ENCODE measurements at regions not wholly inside any gene's neighbourhood (a gene's known extent, or its start where the extent isn't known, plus 50 kb on each side); places are given as distances from the start of the nearest gene placed in this dataset.
A peak's percentile ranks its signal among the peaks of the same experiment; 100 is the strongest.

- no peaks in the 10 kb centered on the region for H3K9me3 ChIP-seq (ENCODE audit: control insufficient read depth in 2 of 2, low read length in 2 of 2)
- no peak overlapping the region for H3K4me3 ChIP-seq (ENCODE audit: low read length in 2 of 2)
- H3K9ac ChIP-seq (ENCODE audit: low read depth in 1 of 2, low read length in 2 of 2), result no peak overlapping the region
- H3K27me3 ChIP-seq (ENCODE audit: control insufficient read depth in 2 of 2, insufficient read depth in 2 of 2, low read length in 2 of 2), result no peaks in the 10 kb centered on the region
- H3K36me3 ChIP-seq (ENCODE audit: control insufficient read depth in 2 of 2, insufficient read depth in 2 of 2, low read length in 2 of 2), result no peaks in the 10 kb centered on the region
- H3K4me1 ChIP-seq (ENCODE audit: control insufficient read depth in 2 of 2, insufficient read depth in 2 of 2, low read length in 2 of 2), result no peaks in the 10 kb centered on the region
- H3K27ac ChIP-seq (ENCODE audit: low read depth in 2 of 2, low read length in 2 of 2), result no peak overlapping the region
These were observed 119.6 kb downstream of the MAF start for GRCh38 chr16:79480929-79481328.

GRCh38 chr16:79480056-79480455 lies 120.5 kb downstream of the MAF start:
- Histone ChIP-seq H3K27ac (ENCODE audit: low read depth in 2 of 2, low read length in 2 of 2) (no peak overlapping the region), H3K9ac (ENCODE audit: low read depth in 1 of 2, low read length in 2 of 2) (no peak overlapping the region), H3K36me3 (ENCODE audit: control insufficient read depth in 2 of 2, insufficient read depth in 2 of 2, low read length in 2 of 2) (no peaks in the 10 kb centered on the region), H3K9me3 (ENCODE audit: control insufficient read depth in 2 of 2, low read length in 2 of 2) (no peaks in the 10 kb centered on the region), H3K27me3 (ENCODE audit: control insufficient read depth in 2 of 2, insufficient read depth in 2 of 2, low read length in 2 of 2) (no peaks in the 10 kb centered on the region), H3K4me3 (ENCODE audit: low read length in 2 of 2) (no peak overlapping the region), H3K4me1 (ENCODE audit: control insufficient read depth in 2 of 2, insufficient read depth in 2 of 2, low read length in 2 of 2) (no peaks in the 10 kb centered on the region)

GRCh38 chr16:79476580-79476979 lies 124.0 kb downstream of the MAF start:
- no peaks in the 10 kb centered on the region for H3K27me3 ChIP-seq (ENCODE audit: control insufficient read depth in 2 of 2, insufficient read depth in 2 of 2, low read length in 2 of 2)
- H3K4me3 ChIP-seq (ENCODE audit: low read length in 2 of 2), result no peak overlapping the region
- H3K9ac ChIP-seq (ENCODE audit: low read depth in 1 of 2, low read length in 2 of 2), result no peak overlapping the region
- H3K9me3 ChIP-seq (ENCODE audit: control insufficient read depth in 2 of 2, low read length in 2 of 2), result no peaks in the 10 kb centered on the region
- H3K27ac ChIP-seq (ENCODE audit: low read depth in 2 of 2, low read length in 2 of 2), result no peak overlapping the region
- H3K36me3 ChIP-seq (ENCODE audit: control insufficient read depth in 2 of 2, insufficient read depth in 2 of 2, low read length in 2 of 2), result no peaks in the 10 kb centered on the region
- no peaks in the 10 kb centered on the region for H3K4me1 ChIP-seq (ENCODE audit: control insufficient read depth in 2 of 2, insufficient read depth in 2 of 2, low read length in 2 of 2)

- Histone ChIP-seq H3K4me1 (ENCODE audit: control insufficient read depth in 2 of 2, insufficient read depth in 2 of 2, low read length in 2 of 2) (no peaks in the 10 kb centered on the region), H3K4me3 (ENCODE audit: low read length in 2 of 2) (no peak overlapping the region), H3K36me3 (ENCODE audit: control insufficient read depth in 2 of 2, insufficient read depth in 2 of 2, low read length in 2 of 2) (no peaks in the 10 kb centered on the region), H3K27me3 (ENCODE audit: control insufficient read depth in 2 of 2, insufficient read depth in 2 of 2, low read length in 2 of 2) (no peaks in the 10 kb centered on the region), H3K9me3 (ENCODE audit: control insufficient read depth in 2 of 2, low read length in 2 of 2) (no peaks in the 10 kb centered on the region), H3K9ac (ENCODE audit: low read depth in 1 of 2, low read length in 2 of 2) (no peak overlapping the region), H3K27ac (ENCODE audit: low read depth in 2 of 2, low read length in 2 of 2) (no peak overlapping the region)
These were observed 124.7 kb downstream of the MAF start for GRCh38 chr16:79475841-79476240.

GRCh38 chr16:79473456-79473855 lies 127.1 kb downstream of the MAF start:
- Histone ChIP-seq H3K27ac (ENCODE audit: low read depth in 2 of 2, low read length in 2 of 2) (no peak overlapping the region), H3K4me3 (ENCODE audit: low read length in 2 of 2) (no peak overlapping the region), H3K27me3 (ENCODE audit: control insufficient read depth in 2 of 2, insufficient read depth in 2 of 2, low read length in 2 of 2) (no peaks in the 10 kb centered on the region), H3K9me3 (ENCODE audit: control insufficient read depth in 2 of 2, low read length in 2 of 2) (no peaks in the 10 kb centered on the region), H3K4me1 (ENCODE audit: control insufficient read depth in 2 of 2, insufficient read depth in 2 of 2, low read length in 2 of 2) (no peaks in the 10 kb centered on the region), H3K36me3 (ENCODE audit: control insufficient read depth in 2 of 2, insufficient read depth in 2 of 2, low read length in 2 of 2) (no peaks in the 10 kb centered on the region), H3K9ac (ENCODE audit: low read depth in 1 of 2, low read length in 2 of 2) (no peak overlapping the region)

GRCh38 chr16:79472426-79472825 lies 128.1 kb downstream of the MAF start:
- no peaks in the 10 kb centered on the region for H3K4me1 ChIP-seq (ENCODE audit: control insufficient read depth in 2 of 2, insufficient read depth in 2 of 2, low read length in 2 of 2)
- H3K9ac ChIP-seq (ENCODE audit: low read depth in 1 of 2, low read length in 2 of 2), result no peak overlapping the region
- H3K27ac ChIP-seq (ENCODE audit: low read depth in 2 of 2, low read length in 2 of 2), result no peak overlapping the region
- no peaks in the 10 kb centered on the region for H3K36me3 ChIP-seq (ENCODE audit: control insufficient read depth in 2 of 2, insufficient read depth in 2 of 2, low read length in 2 of 2)
- no peaks in the 10 kb centered on the region for H3K9me3 ChIP-seq (ENCODE audit: control insufficient read depth in 2 of 2, low read length in 2 of 2)
- no peaks in the 10 kb centered on the region for H3K27me3 ChIP-seq (ENCODE audit: control insufficient read depth in 2 of 2, insufficient read depth in 2 of 2, low read length in 2 of 2)
- no peak overlapping the region for H3K4me3 ChIP-seq (ENCODE audit: low read length in 2 of 2)

- Histone ChIP-seq H3K36me3 (ENCODE audit: control insufficient read depth in 2 of 2, insufficient read depth in 2 of 2, low read length in 2 of 2) (no peaks in the 10 kb centered on the region), H3K27me3 (ENCODE audit: control insufficient read depth in 2 of 2, insufficient read depth in 2 of 2, low read length in 2 of 2) (no peaks in the 10 kb centered on the region), H3K27ac (ENCODE audit: low read depth in 2 of 2, low read length in 2 of 2) (no peak overlapping the region), H3K9ac (ENCODE audit: low read depth in 1 of 2, low read length in 2 of 2) (no peak overlapping the region), H3K4me3 (ENCODE audit: low read length in 2 of 2) (no peak overlapping the region), H3K4me1 (ENCODE audit: control insufficient read depth in 2 of 2, insufficient read depth in 2 of 2, low read length in 2 of 2) (no peaks in the 10 kb centered on the region), H3K9me3 (ENCODE audit: control insufficient read depth in 2 of 2, low read length in 2 of 2) (no peaks in the 10 kb centered on the region)
These were observed 130.5 kb downstream of the MAF start for GRCh38 chr16:79469999-79470398.

GRCh38 chr16:79468631-79469030 lies 131.9 kb downstream of the MAF start:
- H3K4me3 ChIP-seq (ENCODE audit: low read length in 2 of 2), result no peak overlapping the region
- no peaks in the 10 kb centered on the region for H3K4me1 ChIP-seq (ENCODE audit: control insufficient read depth in 2 of 2, insufficient read depth in 2 of 2, low read length in 2 of 2)
- no peaks in the 10 kb centered on the region for H3K9me3 ChIP-seq (ENCODE audit: control insufficient read depth in 2 of 2, low read length in 2 of 2)
- no peak overlapping the region for H3K27ac ChIP-seq (ENCODE audit: low read depth in 2 of 2, low read length in 2 of 2)
- no peaks in the 10 kb centered on the region for H3K27me3 ChIP-seq (ENCODE audit: control insufficient read depth in 2 of 2, insufficient read depth in 2 of 2, low read length in 2 of 2)
- no peaks in the 10 kb centered on the region for H3K36me3 ChIP-seq (ENCODE audit: control insufficient read depth in 2 of 2, insufficient read depth in 2 of 2, low read length in 2 of 2)
- H3K9ac ChIP-seq (ENCODE audit: low read depth in 1 of 2, low read length in 2 of 2), result no peak overlapping the region

- H3K27me3 ChIP-seq (ENCODE audit: control insufficient read depth in 2 of 2, insufficient read depth in 2 of 2, low read length in 2 of 2), result no peaks in the 10 kb centered on the region
- no peaks in the 10 kb centered on the region for H3K9me3 ChIP-seq (ENCODE audit: control insufficient read depth in 2 of 2, low read length in 2 of 2)
- no peak overlapping the region for H3K4me3 ChIP-seq (ENCODE audit: low read length in 2 of 2)
- H3K36me3 ChIP-seq (ENCODE audit: control insufficient read depth in 2 of 2, insufficient read depth in 2 of 2, low read length in 2 of 2), result no peaks in the 10 kb centered on the region
- no peaks in the 10 kb centered on the region for H3K4me1 ChIP-seq (ENCODE audit: control insufficient read depth in 2 of 2, insufficient read depth in 2 of 2, low read length in 2 of 2)
- H3K9ac ChIP-seq (ENCODE audit: low read depth in 1 of 2, low read length in 2 of 2), result no peak overlapping the region
- no peak overlapping the region for H3K27ac ChIP-seq (ENCODE audit: low read depth in 2 of 2, low read length in 2 of 2)
These were observed 132.4 kb downstream of the MAF start for GRCh38 chr16:79468121-79468552.

GRCh38 chr16:79466111-79466510 lies 134.4 kb downstream of the MAF start:
- Histone ChIP-seq H3K36me3 (ENCODE audit: control insufficient read depth in 2 of 2, insufficient read depth in 2 of 2, low read length in 2 of 2) (no peaks in the 10 kb centered on the region), H3K4me3 (ENCODE audit: low read length in 2 of 2) (no peak overlapping the region), H3K9ac (ENCODE audit: low read depth in 1 of 2, low read length in 2 of 2) (no peak overlapping the region), H3K27ac (ENCODE audit: low read depth in 2 of 2, low read length in 2 of 2) (no peak overlapping the region), H3K9me3 (ENCODE audit: control insufficient read depth in 2 of 2, low read length in 2 of 2) (no peaks in the 10 kb centered on the region), H3K4me1 (ENCODE audit: control insufficient read depth in 2 of 2, insufficient read depth in 2 of 2, low read length in 2 of 2) (no peaks in the 10 kb centered on the region), H3K27me3 (ENCODE audit: control insufficient read depth in 2 of 2, insufficient read depth in 2 of 2, low read length in 2 of 2) (no peaks in the 10 kb centered on the region)

- Histone ChIP-seq H3K4me1 (ENCODE audit: control insufficient read depth in 2 of 2, insufficient read depth in 2 of 2, low read length in 2 of 2) (no peaks in the 10 kb centered on the region), H3K4me3 (ENCODE audit: low read length in 2 of 2) (no peak overlapping the region), H3K27ac (ENCODE audit: low read depth in 2 of 2, low read length in 2 of 2) (peak overlapping the region in 1 of 2 donors; percentile 3), H3K27me3 (ENCODE audit: control insufficient read depth in 2 of 2, insufficient read depth in 2 of 2, low read length in 2 of 2) (no peaks in the 10 kb centered on the region), H3K9me3 (ENCODE audit: control insufficient read depth in 2 of 2, low read length in 2 of 2) (no peaks in the 10 kb centered on the region), H3K9ac (ENCODE audit: low read depth in 1 of 2, low read length in 2 of 2) (no peak overlapping the region), H3K36me3 (ENCODE audit: control insufficient read depth in 2 of 2, insufficient read depth in 2 of 2, low read length in 2 of 2) (no peaks in the 10 kb centered on the region)
These were observed 136.7 kb downstream of the MAF start for GRCh38 chr16:79463841-79464240.
